ENCODE measurements at regions not wholly inside any gene's neighbourhood (a gene's known extent, or its start where the extent isn't known, plus 50 kb on each side); places are given as distances from the start of the nearest gene placed in this dataset.

DNA sequence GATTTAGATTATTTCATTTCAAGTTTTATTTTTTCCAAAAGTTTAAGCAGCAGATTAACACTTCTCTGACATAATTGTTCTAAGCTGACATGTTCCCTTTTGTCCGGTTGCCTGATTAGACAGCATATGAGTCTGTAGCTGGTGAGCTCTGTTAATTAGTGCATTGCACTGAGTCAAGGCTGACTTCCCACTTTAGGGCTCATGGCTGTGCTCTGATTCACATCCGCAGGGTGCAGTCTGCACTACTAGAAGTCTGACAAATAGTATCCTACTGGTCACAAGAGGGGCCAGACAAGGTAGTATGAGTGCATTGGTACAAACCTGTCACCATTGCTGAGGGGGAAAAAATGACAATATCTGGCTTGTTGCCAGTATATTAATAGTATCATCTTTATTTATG is 443.9 kb upstream of the ZNF804A start:
- TF ChIP-seq EZH2 (IDR thresholded peaks at IDR 0.05; ENCODE audit: borderline replicate concordance, low read depth, low read length) (no peak), TEAD1 (CRISPR knock-in tag; IDR thresholded peaks at IDR 0.05) (no peak), NRF1 (conservative IDR thresholded peaks at IDR 0.05 in 1 of 2, IDR thresholded peaks at IDR 0.05 in 1 of 2) (no peak), ZNF384 (IDR thresholded peaks at IDR 0.05; ENCODE audit: low read depth, low read length) (no peak), NFIC (IDR thresholded peaks at IDR 0.05) (peak; percentile 62), POLR2A (conservative IDR thresholded peaks at IDR 0.05) (no peak), RBM39 (optimal IDR thresholded peaks at IDR 0.05; ENCODE audit: low read depth, low read length) (no peak), TCF7 (IDR thresholded peaks at IDR 0.05; ENCODE audit: borderline replicate concordance) (no peak)
- TF ChIP-seq, protein P1, sequence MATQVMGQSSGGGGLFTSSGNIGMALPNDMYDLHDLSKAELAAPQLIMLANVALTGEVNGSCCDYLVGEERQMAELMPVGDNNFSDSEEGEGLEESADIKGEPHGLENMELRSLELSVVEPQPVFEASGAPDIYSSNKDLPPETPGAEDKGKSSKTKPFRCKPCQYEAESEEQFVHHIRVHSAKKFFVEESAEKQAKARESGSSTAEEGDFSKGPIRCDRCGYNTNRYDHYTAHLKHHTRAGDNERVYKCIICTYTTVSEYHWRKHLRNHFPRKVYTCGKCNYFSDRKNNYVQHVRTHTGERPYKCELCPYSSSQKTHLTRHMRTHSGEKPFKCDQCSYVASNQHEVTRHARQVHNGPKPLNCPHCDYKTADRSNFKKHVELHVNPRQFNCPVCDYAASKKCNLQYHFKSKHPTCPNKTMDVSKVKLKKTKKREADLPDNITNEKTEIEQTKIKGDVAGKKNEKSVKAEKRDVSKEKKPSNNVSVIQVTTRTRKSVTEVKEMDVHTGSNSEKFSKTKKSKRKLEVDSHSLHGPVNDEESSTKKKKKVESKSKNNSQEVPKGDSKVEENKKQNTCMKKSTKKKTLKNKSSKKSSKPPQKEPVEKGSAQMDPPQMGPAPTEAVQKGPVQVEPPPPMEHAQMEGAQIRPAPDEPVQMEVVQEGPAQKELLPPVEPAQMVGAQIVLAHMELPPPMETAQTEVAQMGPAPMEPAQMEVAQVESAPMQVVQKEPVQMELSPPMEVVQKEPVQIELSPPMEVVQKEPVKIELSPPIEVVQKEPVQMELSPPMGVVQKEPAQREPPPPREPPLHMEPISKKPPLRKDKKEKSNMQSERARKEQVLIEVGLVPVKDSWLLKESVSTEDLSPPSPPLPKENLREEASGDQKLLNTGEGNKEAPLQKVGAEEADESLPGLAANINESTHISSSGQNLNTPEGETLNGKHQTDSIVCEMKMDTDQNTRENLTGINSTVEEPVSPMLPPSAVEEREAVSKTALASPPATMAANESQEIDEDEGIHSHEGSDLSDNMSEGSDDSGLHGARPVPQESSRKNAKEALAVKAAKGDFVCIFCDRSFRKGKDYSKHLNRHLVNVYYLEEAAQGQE (IDR thresholded peaks at IDR 0.05; ENCODE audit: borderline replicate concordance): no peak
- TF ChIP-seq, protein P1 (CRISPR knock-in tag; IDR thresholded peaks at IDR 0.05; ENCODE audit: low read depth): no peak
